ENCODE measurements at regions not wholly inside any gene's neighbourhood (a gene's known extent, or its start where the extent isn't known, plus 50 kb on each side); places are given as distances from the start of the nearest gene placed in this dataset.

DNA sequence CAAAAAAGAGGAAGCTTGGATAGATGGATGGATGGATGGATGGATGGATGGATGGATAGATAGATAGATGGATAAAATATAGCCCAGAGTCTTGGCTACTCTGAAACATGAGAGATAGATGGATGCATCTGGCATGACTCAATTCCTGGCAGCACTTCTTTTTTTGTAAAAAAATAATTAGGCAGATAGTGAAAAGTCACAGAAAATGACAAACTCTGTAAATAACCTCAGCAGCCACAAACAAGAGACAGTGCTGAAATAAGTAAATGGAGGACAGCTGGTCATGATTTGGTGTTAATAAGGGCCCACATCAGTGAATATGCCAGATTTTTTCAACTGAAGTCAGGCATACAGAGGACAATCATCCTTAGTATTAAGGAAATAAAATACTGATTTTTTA, 585.0 kb upstream of the GCFC2 start:
- CTCF ChIA-PET, result no interaction called here
- no peaks in the 10 kb centered on the region for H3K36me3 ChIP-seq (ENCODE audit: control insufficient read depth in 2 of 2, extremely low read depth in 1 of 2, insufficient read depth in 2 of 2, low read length in 2 of 2)
- no peak overlapping the region for H3K4me3 ChIP-seq (replicated peaks in 1 of 3; ENCODE audit: insufficient read depth in 1 of 3, low read depth in 1 of 3, low read length in 3 of 3)
- no TSS peak for BruUV-seq (replicated peaks)
- no peak overlapping the region for H3K9ac ChIP-seq (replicated peaks; ENCODE audit: extremely low read depth, insufficient read depth, low read length)
- no peaks in the 10 kb centered on the region for H3K9me3 ChIP-seq (replicated peaks; ENCODE audit: control insufficient read depth, insufficient read depth, low read length)
- dilution Hi-C loops (cut with MboI; ENCODE audit: extremely low pct_ligation_motif_present, low sequenced_read_pairs), result no loop called here
- no peak for DNase-seq (ENCODE audit: low read depth, low spot score)
- no peaks in the 10 kb centered on the region for H3K9me1 ChIP-seq (replicated peaks; ENCODE audit: control insufficient read depth, extremely low read depth, insufficient read depth, low read length)
- no peak overlapping the region for H2AFZ ChIP-seq (ENCODE audit: low read depth, low read length)
- H3K79me2 ChIP-seq (ENCODE audit: control insufficient read depth, insufficient read depth, low read length), result no peaks in the 10 kb centered on the region
- POLR2A ChIA-PET, result no interaction called here
- no peaks in the 10 kb centered on the region for H4K20me1 ChIP-seq (replicated peaks; ENCODE audit: control insufficient read depth, extremely low read depth, insufficient read depth, low read length)
- no peaks in the 10 kb centered on the region for H3K27me3 ChIP-seq (ENCODE audit: control insufficient read depth in 2 of 2, insufficient read depth in 2 of 2, low read length in 2 of 2)
- TF ChIP-seq MYC (IDR thresholded peaks at IDR 0.05; ENCODE audit: low read depth, low read length) (no peak), FOS (IDR thresholded peaks at IDR 0.05; ENCODE audit: borderline replicate concordance, insufficient read depth, low read length) (no peak), GATA2 (IDR thresholded peaks at IDR 0.05; ENCODE audit: insufficient read depth, insufficient read length, low read depth, low read length) (no peak), JUN (IDR thresholded peaks at IDR 0.05; ENCODE audit: borderline replicate concordance, insufficient read depth, insufficient read length, low read depth) (no peak), MAX (IDR thresholded peaks at IDR 0.05; ENCODE audit: insufficient read depth, insufficient read length) (no peak)
- H3K4me1 ChIP-seq (ENCODE audit: control insufficient read depth, extremely low read depth, insufficient read depth, low read length), result no peaks in the 10 kb centered on the region
- H3K27ac ChIP-seq (ENCODE audit: insufficient read depth, low read depth, low read length), result no peak overlapping the region
- FAIRE-seq, result no peak
- H3K4me2 ChIP-seq (ENCODE audit: insufficient read depth, low read length), result no peak overlapping the region
- intact Hi-C loops (cut with micrococcal nuclease), result no loop called here

DNA sequence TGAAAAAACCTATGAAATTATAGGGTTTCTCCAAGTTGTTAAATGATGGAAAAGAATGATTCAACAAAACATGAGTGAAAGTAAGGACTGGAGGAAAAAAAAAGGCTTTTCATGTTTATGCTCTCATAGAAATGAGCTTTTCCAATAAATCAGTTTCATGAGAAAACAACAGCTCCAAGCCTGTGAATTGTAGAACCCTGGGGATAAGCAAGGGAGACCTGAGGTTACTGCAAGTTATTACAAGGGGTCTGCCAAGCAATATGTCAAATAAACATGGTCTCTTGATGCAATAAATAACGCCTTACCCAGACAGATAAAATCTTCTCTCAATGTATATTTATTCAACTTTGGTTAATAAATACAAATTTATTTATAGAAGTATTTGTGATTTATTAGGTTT, 577.9 kb upstream of the GCFC2 start:
- FAIRE-seq, result no peak
- POLR2A ChIA-PET, result no interaction called here
- no peaks in the 10 kb centered on the region for H3K27me3 ChIP-seq (ENCODE audit: control insufficient read depth in 2 of 2, insufficient read depth in 2 of 2, low read length in 2 of 2)
- H3K4me3 ChIP-seq (replicated peaks in 1 of 3; ENCODE audit: insufficient read depth in 1 of 3, low read depth in 1 of 3, low read length in 3 of 3), result no peak overlapping the region
- H2AFZ ChIP-seq (ENCODE audit: low read depth, low read length), result no peak overlapping the region
- no peak overlapping the region for H3K27ac ChIP-seq (ENCODE audit: insufficient read depth, low read depth, low read length)
- no peak overlapping the region for H3K9ac ChIP-seq (replicated peaks; ENCODE audit: extremely low read depth, insufficient read depth, low read length)
- BruUV-seq (replicated peaks), result no TSS peak
- H3K4me1 ChIP-seq (ENCODE audit: control insufficient read depth, extremely low read depth, insufficient read depth, low read length), result no peaks in the 10 kb centered on the region
- H4K20me1 ChIP-seq (replicated peaks; ENCODE audit: control insufficient read depth, extremely low read depth, insufficient read depth, low read length), result no peaks in the 10 kb centered on the region
- no peaks in the 10 kb centered on the region for H3K79me2 ChIP-seq (ENCODE audit: control insufficient read depth, insufficient read depth, low read length)
- intact Hi-C loops (cut with micrococcal nuclease), result no loop called here
- H3K36me3 ChIP-seq (ENCODE audit: control insufficient read depth in 2 of 2, extremely low read depth in 1 of 2, insufficient read depth in 2 of 2, low read length in 2 of 2), result no peaks in the 10 kb centered on the region
- DNase-seq (ENCODE audit: low read depth, low spot score), result no peak
- no peak overlapping the region for H3K4me2 ChIP-seq (ENCODE audit: insufficient read depth, low read length)
- no peak for TF ChIP-seq MYC (IDR thresholded peaks at IDR 0.05; ENCODE audit: low read depth, low read length)
- no peak for TF ChIP-seq CTCF (IDR thresholded peaks at IDR 0.05; ENCODE audit: extremely low read depth in 1 of 2, insufficient read depth in 1 of 2, low read depth in 1 of 2, low read length in 2 of 2)
- TF ChIP-seq MAX (IDR thresholded peaks at IDR 0.05; ENCODE audit: insufficient read depth, insufficient read length), result no peak
- no peak for TF ChIP-seq FOS (IDR thresholded peaks at IDR 0.05; ENCODE audit: borderline replicate concordance, insufficient read depth, low read length)
- no peak for TF ChIP-seq POLR2AphosphoS5 (IDR thresholded peaks at IDR 0.05; ENCODE audit: insufficient read depth, low read depth, low read length)
- dilution Hi-C loops (cut with MboI; ENCODE audit: extremely low pct_ligation_motif_present, low sequenced_read_pairs), result no loop called here
- CTCF ChIA-PET, result no interaction called here
- H3K9me3 ChIP-seq (replicated peaks; ENCODE audit: control insufficient read depth, insufficient read depth, low read length), result peaks cover 2% of the 10 kb centered on the region
- no peaks in the 10 kb centered on the region for H3K9me1 ChIP-seq (replicated peaks; ENCODE audit: control insufficient read depth, extremely low read depth, insufficient read depth, low read length)

Measured in endothelial cell of umbilical vein (primary cell).